ENCODE measurements at regions not wholly inside any gene's neighbourhood (a gene's known extent, or its start where the extent isn't known, plus 50 kb on each side); places are given as distances from the start of the nearest gene placed in this dataset.
"Not testable (repeated sequence)": the region's sequence is repeated elsewhere in the genome, so short reads cannot be mapped to it uniquely, and the experiment has no call there.

GRCh38 chr1:212514056-212514614 lies 81.4 kb downstream of the NENF start:
- POLR2A ChIA-PET: interaction anchor here (0.7 kb wide), 1 partner anchor 94 kb away, joined by 4 read pairs; the partner anchor contains the start of gene ATF3
- TF ChIP-seq CTCF (IDR thresholded peaks at IDR 0.05; ENCODE audit: insufficient read depth, low read length, missing control alignments): no peak
- no peak overlapping the region for H3K4me3 ChIP-seq (ENCODE audit: low read depth, low read length)
- DNase-seq (ENCODE audit: low read depth, low spot score): no peak
- CTCF ChIA-PET: interaction anchor here (1.2 kb wide), 1 partner anchor 14 kb away, joined by 3 read pairs; no protein-coding TSS in a partner anchor

GRCh38 chr1:212514782-212515181 lies 82.1 kb downstream of the NENF start:
- POLR2A ChIA-PET: no interaction called here
- TF ChIP-seq CTCF (IDR thresholded peaks at IDR 0.05; ENCODE audit: insufficient read depth, low read length, missing control alignments): no peak
- no peak for DNase-seq (ENCODE audit: low read depth, low spot score)
- CTCF ChIA-PET: interaction anchor here (1.0 to 1.2 kb wide), 3 partner anchors 15 to 235 kb away, joined by 3 to 4 read pairs (median 3); no protein-coding TSS in a partner anchor
- no peak overlapping the region; the same call in 1 of the 2 replicates for H3K4me3 ChIP-seq (ENCODE audit: low read depth, low read length)

DNA sequence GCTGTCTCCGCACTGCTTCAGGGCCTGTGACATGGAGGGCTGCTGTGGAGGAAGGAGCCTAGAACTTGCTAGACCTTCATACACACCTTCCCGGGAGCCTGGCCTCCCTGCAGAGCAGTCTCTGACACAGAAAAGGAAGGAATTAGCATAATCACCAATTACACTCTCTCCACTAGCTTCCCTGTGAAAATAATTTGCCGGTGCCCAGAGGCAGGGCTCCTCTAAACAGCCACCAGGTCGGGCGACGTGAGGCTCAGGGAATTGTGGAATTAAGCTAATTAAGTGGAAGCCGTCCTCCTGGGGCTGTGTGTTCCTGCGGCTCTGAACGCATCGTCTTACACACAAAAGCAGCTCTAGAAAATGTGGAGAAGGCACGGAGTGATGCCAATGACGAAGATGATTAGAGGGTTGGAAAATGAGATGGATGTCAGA lies 82.6 kb downstream of the NENF start:
- DNase-seq (ENCODE audit: low read depth, low spot score): no peak

GRCh38 chr1:212516012-212516411 lies 83.3 kb downstream of the NENF start:
- DNase-seq (ENCODE audit: low read depth, low spot score); H3K4me3 ChIP-seq (ENCODE audit: low read depth, low read length); POLR2A ChIA-PET: not testable (repeated sequence)
- CTCF ChIA-PET: interaction anchor here (1.2 kb wide), 1 partner anchor 26 kb away, joined by 3 read pairs; no protein-coding TSS in a partner anchor

More for the DNA sequence above, 82.6 kb downstream of the NENF start:
- ChIA-PET POLR2A (no interaction called here), CTCF (interaction anchor here (1.0 to 1.2 kb wide), 2 partner anchors 25 to 234 kb away, joined by 3 to 4 read pairs; no protein-coding TSS in a partner anchor)
- no peak overlapping the region for H3K4me3 ChIP-seq (ENCODE audit: low read depth, low read length)
- TF ChIP-seq CTCF (IDR thresholded peaks at IDR 0.05; ENCODE audit: insufficient read depth, low read length, missing control alignments): no peak

DNA sequence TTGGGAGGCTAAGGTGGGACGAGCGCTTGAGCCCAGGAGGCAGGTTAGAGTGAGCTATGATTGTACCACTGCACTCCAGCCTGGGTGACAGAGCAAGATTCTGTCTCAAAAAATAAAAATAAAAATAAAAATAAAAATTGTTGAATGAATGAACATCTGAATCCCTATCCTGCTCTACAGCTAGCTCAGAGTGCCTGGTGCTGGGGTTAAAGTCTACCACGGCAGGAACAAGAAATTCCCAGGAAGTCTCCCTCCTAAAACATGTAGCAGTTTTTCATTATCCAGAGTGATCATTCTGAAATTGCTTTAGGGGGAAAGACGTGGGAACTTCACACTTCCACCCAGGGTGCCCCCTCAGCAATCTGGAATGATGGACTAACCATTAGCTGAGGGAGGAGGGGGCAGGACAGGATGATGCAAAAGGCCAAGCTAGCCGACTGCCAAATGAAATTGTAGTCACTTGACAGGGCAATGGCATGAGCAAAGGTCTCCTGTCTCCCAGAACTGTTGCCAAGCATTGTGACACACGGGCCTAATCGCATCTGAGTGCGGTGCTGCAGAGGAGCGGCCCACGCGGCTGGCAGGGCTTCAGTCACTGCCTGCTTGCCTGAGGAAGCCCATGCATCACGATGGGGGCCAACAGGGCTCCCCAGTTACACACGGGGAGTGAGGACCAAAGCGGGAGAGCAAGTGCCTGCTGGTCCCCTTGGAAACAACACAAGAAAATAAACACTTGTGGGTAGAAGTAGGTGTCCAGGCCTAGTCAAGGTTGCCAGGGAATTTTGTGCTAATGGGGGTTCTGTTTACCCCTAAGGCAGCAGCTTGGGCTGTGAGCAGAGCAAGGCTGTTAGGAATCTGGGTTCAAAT lies 85.7 kb downstream of the NENF start:
- no peak overlapping the region for H3K4me3 ChIP-seq (ENCODE audit: low read depth, low read length)
- ChIA-PET CTCF (interaction anchor here (1.1 to 1.5 kb wide), 2 partner anchors 11 to 30 kb away, joined by 3 read pairs; no protein-coding TSS in a partner anchor), POLR2A (no interaction called here)
- TF ChIP-seq CTCF (IDR thresholded peaks at IDR 0.05; ENCODE audit: insufficient read depth, low read length, missing control alignments): no peak
- no peak for DNase-seq (ENCODE audit: low read depth, low spot score)

DNA sequence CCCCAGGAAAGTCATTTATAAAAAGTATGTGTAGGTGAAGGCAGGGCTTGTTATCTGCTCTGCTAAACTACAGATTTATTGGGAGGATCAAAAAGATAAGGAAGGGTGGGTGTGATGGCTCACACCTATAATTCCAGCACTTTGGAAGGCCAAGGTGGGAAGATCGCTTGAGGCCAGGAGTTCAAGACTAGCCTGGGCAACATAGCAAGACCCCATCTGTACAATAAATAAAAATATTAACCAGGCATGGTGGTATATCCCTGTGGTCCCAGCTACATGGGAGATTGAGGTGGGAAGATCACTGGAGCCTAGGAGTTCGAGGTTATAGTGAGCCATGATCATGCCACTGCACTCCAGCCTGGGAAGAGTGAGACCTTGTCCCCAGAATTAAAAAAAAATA lies 86.4 kb downstream of the NENF start:
- ChIA-PET CTCF (interaction anchor here (1.5 kb wide), 1 partner anchor 29 kb away, joined by 3 read pairs; no protein-coding TSS in a partner anchor), POLR2A (no interaction called here)
- H3K4me3 ChIP-seq (ENCODE audit: low read depth, low read length): no peak overlapping the region
- DNase-seq (ENCODE audit: low read depth, low spot score): no peak
- no peak for TF ChIP-seq CTCF (IDR thresholded peaks at IDR 0.05; ENCODE audit: insufficient read depth, low read length, missing control alignments)
